ENCODE measurements at regions not wholly inside any gene's neighbourhood (a gene's known extent, or its start where the extent isn't known, plus 50 kb on each side); places are given as distances from the start of the nearest gene placed in this dataset.

DNA sequence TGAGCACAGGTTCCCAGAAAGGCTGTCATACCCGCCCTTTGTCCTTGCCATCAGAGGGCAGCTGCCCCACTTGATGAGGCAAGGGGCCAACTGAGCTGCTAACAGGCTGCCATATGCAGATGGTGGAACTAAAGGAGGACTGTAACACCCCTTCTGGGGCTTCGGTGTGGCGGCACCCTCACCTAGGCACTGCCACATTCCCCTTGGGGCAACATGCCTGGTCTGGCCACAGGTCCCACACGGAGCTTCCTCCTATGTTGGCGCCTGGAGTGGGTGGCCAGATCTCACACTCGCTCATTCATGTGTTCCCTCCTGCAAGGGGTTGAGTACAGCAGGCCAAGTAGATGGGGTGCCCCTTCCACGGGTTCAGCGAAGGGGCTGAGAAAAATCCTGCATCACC lies 777.4 kb upstream of the CHD1 start:
- Histone ChIP-seq H4K20me1 (ENCODE audit: insufficient read depth, low read length) (no peaks in the 10 kb centered on the region), H3K4me2 (ENCODE audit: low read depth, low read length) (no peak overlapping the region), H3K4me3 (ENCODE audit: low read length) (no peak overlapping the region), H3K9me3 (replicated peaks; ENCODE audit: insufficient read depth, low read length) (no peaks in the 10 kb centered on the region), H3K79me2 (ENCODE audit: low read length) (no peaks in the 10 kb centered on the region), H3K9me2 (replicated peaks; ENCODE audit: insufficient read depth, low read length) (no peaks in the 10 kb centered on the region), H3F3A (ENCODE audit: insufficient read depth, low read length) (no peaks in the 10 kb centered on the region), H3K27ac (ENCODE audit: low read length) (no peak overlapping the region), H3K36me3 (replicated peaks; ENCODE audit: insufficient read depth, low read length) (no peaks in the 10 kb centered on the region), H3K9ac (ENCODE audit: low read length) (no peak overlapping the region), H2AFZ (ENCODE audit: low read length) (no peak overlapping the region), H3K4me1 (ENCODE audit: low read length) (no peaks in the 10 kb centered on the region), H3K27me3 (replicated peaks; ENCODE audit: insufficient read depth, low read length) (no peaks in the 10 kb centered on the region)
- no peak for TF ChIP-seq EZH2phosphoT487 (IDR thresholded peaks at IDR 0.05; ENCODE audit: low read length)
- TF ChIP-seq CTCF (IDR thresholded peaks at IDR 0.05; ENCODE audit: low read length) = no peak
- TF ChIP-seq EZH2 (optimal IDR thresholded peaks at IDR 0.05; ENCODE audit: low read depth, low read length) = no peak
- no peak for DNase-seq

DNA sequence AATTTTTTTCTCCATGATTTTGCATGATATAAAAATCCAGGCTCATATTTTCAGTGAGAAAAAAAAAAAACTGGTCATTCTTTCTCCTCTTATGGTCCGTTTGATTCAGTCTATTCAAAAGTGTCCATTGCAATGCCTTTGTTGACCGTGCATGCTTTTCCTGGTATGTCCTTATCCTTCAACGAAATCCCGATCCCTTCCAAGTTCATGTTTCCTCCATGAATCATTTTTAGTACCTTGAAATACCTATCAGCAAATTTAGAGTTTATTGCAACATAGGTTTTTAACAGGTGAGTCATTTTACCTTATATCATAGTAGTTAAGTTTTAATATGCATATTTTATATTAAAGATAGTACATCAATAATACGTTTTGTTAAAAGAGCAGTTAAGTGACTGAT lies 773.8 kb upstream of the CHD1 start:
- Histone ChIP-seq H4K20me1 (ENCODE audit: insufficient read depth, low read length) (no peaks in the 10 kb centered on the region), H3K9me3 (replicated peaks; ENCODE audit: insufficient read depth, low read length) (no peaks in the 10 kb centered on the region), H3K79me2 (ENCODE audit: low read length) (no peaks in the 10 kb centered on the region), H3K27me3 (replicated peaks; ENCODE audit: insufficient read depth, low read length) (no peaks in the 10 kb centered on the region), H2AFZ (ENCODE audit: low read length) (no peak overlapping the region), H3K4me3 (ENCODE audit: low read length) (no peak overlapping the region), H3K9ac (ENCODE audit: low read length) (no peak overlapping the region), H3K4me1 (ENCODE audit: low read length) (no peaks in the 10 kb centered on the region), H3K36me3 (replicated peaks; ENCODE audit: insufficient read depth, low read length) (no peaks in the 10 kb centered on the region), H3K9me2 (replicated peaks; ENCODE audit: insufficient read depth, low read length) (no peaks in the 10 kb centered on the region), H3K27ac (ENCODE audit: low read length) (no peak overlapping the region), H3K4me2 (ENCODE audit: low read depth, low read length) (no peak overlapping the region), H3F3A (ENCODE audit: insufficient read depth, low read length) (no peaks in the 10 kb centered on the region)
- DNase-seq = no peak
- TF ChIP-seq EZH2 (optimal IDR thresholded peaks at IDR 0.05; ENCODE audit: low read depth, low read length) (no peak), EZH2phosphoT487 (IDR thresholded peaks at IDR 0.05; ENCODE audit: low read length) (no peak), CTCF (IDR thresholded peaks at IDR 0.05; ENCODE audit: low read length) (no peak)

DNA sequence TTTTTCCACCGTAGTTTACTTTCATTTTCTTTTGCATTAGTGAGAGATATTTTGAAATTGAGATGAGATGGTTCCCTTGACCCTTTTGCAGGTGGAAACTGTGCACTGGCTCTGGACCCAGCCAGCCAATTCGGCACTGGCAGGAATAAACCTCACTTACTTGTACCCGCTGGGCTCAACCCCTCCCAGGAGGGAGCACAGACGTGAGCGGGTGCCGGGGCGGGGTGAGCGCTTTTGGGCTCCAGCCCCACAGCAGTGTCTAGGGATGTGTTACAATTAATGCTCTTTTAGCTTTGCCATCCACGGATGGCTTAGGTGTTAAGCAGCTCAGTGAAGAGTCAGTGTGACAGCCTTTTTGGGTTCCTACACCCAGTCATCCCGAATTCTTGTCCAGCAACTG lies 766.1 kb upstream of the CHD1 start:
- Histone ChIP-seq H2AFZ (ENCODE audit: low read length) (peak overlapping the region; percentile 47; the same call in 1 of the 2 replicates), H3K4me2 (ENCODE audit: low read depth, low read length) (peak overlapping the region; percentile 15; the same call in 1 of the 2 replicates), H3K9ac (ENCODE audit: low read length) (no peak overlapping the region), H4K20me1 (ENCODE audit: insufficient read depth, low read length) (no peaks in the 10 kb centered on the region), H3K9me2 (replicated peaks; ENCODE audit: insufficient read depth, low read length) (no peaks in the 10 kb centered on the region), H3K9me3 (replicated peaks; ENCODE audit: insufficient read depth, low read length) (no peaks in the 10 kb centered on the region), H3K36me3 (replicated peaks; ENCODE audit: insufficient read depth, low read length) (no peaks in the 10 kb centered on the region), H3F3A (ENCODE audit: insufficient read depth, low read length) (no peaks in the 10 kb centered on the region), H3K4me1 (ENCODE audit: low read length) (no peaks in the 10 kb centered on the region), H3K4me3 (ENCODE audit: low read length) (no peak overlapping the region; the same call in 1 of the 2 replicates), H3K27me3 (replicated peaks; ENCODE audit: insufficient read depth, low read length) (no peaks in the 10 kb centered on the region), H3K79me2 (ENCODE audit: low read length) (no peaks in the 10 kb centered on the region), H3K27ac (ENCODE audit: low read length) (no peak overlapping the region)
- TF ChIP-seq EZH2phosphoT487 (IDR thresholded peaks at IDR 0.05; ENCODE audit: low read length) (no peak), CTCF (IDR thresholded peaks at IDR 0.05; ENCODE audit: low read length) (no peak), EZH2 (optimal IDR thresholded peaks at IDR 0.05; ENCODE audit: low read depth, low read length) (no peak)
- DNase-seq = no peak

Data from MM.1S (cell line).